H9 (cell line): ENCODE measurements at regions not wholly inside any gene's neighbourhood (a gene's known extent, or its start where the extent isn't known, plus 50 kb on each side); places are given as distances from the start of the nearest gene placed in this dataset.

Source experiments
- DNase-seq: peaks from one replicate; pipeline ENCODE4 v3.0.0-alpha.2; 2017
- H2AFZ ChIP-seq: one replicate; pipeline ENCODE4 v1.6.1; 2013; ENCODE audit warnings: mild to moderate bottlenecking, low read length, control low read depth, moderate library complexity
- H2AK5ac ChIP-seq: 2 replicates; pipeline ENCODE4 v1.6.1; 2013; ENCODE audit warnings: low read length, control low read depth, mixed read lengths; ENCODE audit not compliant: insufficient read length
- H2BK120ac ChIP-seq: one replicate; pipeline ENCODE4 v1.6.1; 2013; ENCODE audit warnings: low read depth, mild to moderate bottlenecking, low read length, control low read depth, inconsistent platforms; ENCODE audit not compliant: poor library complexity, severe bottlenecking
- H2BK12ac ChIP-seq: 2 replicates; pipeline ENCODE4 v1.6.1; 2013; ENCODE audit warnings: low read length, control low read depth, mixed read lengths, low read depth; ENCODE audit not compliant: insufficient read length
- H2BK15ac ChIP-seq: 2 replicates; pipeline ENCODE4 v1.6.1; 2013; ENCODE audit warnings: low read depth, low read length, control low read depth
- H2BK20ac ChIP-seq: one replicate; pipeline ENCODE4 v1.6.1; 2013; ENCODE audit warnings: low read depth, mild to moderate bottlenecking, low read length, control low read depth, inconsistent platforms; ENCODE audit not compliant: poor library complexity, severe bottlenecking
- H2BK5ac ChIP-seq: 2 replicates; pipeline ENCODE4 v1.6.1; 2013; ENCODE audit warnings: low read length, control low read depth, mixed read lengths; ENCODE audit not compliant: insufficient read length
- H3K14ac ChIP-seq: 2 replicates; pipeline ENCODE4 v1.6.1; 2013; ENCODE audit warnings: low read length, control low read depth; ENCODE audit not compliant: insufficient read depth
- H3K18ac ChIP-seq: 2 replicates; pipeline ENCODE4 v1.6.1; 2013; ENCODE audit warnings: low read depth, mild to moderate bottlenecking, mixed read lengths, low read length, control low read depth; ENCODE audit not compliant: insufficient read length
- H3K23ac ChIP-seq: 2 replicates; pipeline ENCODE4 v1.6.1; 2013; ENCODE audit warnings: low read length, control low read depth, mixed read lengths, low read depth; ENCODE audit not compliant: insufficient read length
- H3K23me2 ChIP-seq: 2 replicates; pipeline ENCODE4 v1.6.1; 2013; ENCODE audit warnings: low read depth, mild to moderate bottlenecking, mixed read lengths, low read length, control low read depth; ENCODE audit not compliant: insufficient read length, poor library complexity, severe bottlenecking
- H3K27ac ChIP-seq: 2 replicates; pipeline ENCODE4 v1.5.1; 2013; ENCODE audit warnings: low read length, control low read depth, mixed read lengths, low read depth; ENCODE audit not compliant: insufficient read length
- H3K27me3 ChIP-seq: 2 replicates; pipeline ENCODE4 v1.6.1; 2013; ENCODE audit warnings: low read length, control low read depth, inconsistent platforms; ENCODE audit not compliant: insufficient read depth
- H3K4ac ChIP-seq: 2 replicates; pipeline ENCODE4 v1.6.1; 2013; ENCODE audit warnings: low read depth, mild to moderate bottlenecking, control low read depth, inconsistent platforms, low read length, moderate library complexity
- H3K4me1 ChIP-seq: 2 replicates; pipeline ENCODE4 v1.6.1; 2013; ENCODE audit warnings: low read length, control low read depth, inconsistent platforms; ENCODE audit not compliant: insufficient read depth
- H3K4me2 ChIP-seq: 2 replicates; pipeline ENCODE4 v1.6.1; 2013; ENCODE audit warnings: low read length, control low read depth, mixed read lengths; ENCODE audit not compliant: insufficient read length, insufficient read depth
- H3K56ac ChIP-seq: 2 replicates; pipeline ENCODE4 v1.6.1; 2013; ENCODE audit warnings: low read depth, mild to moderate bottlenecking, mixed read lengths, low read length, control low read depth; ENCODE audit not compliant: insufficient read length
- H3K79me1 ChIP-seq: 2 replicates; pipeline ENCODE4 v1.6.1; 2013; ENCODE audit warnings: low read depth, mild to moderate bottlenecking, moderate library complexity, low read length, control low read depth, inconsistent platforms; ENCODE audit not compliant: insufficient read depth, poor library complexity, severe bottlenecking
- H3K79me2 ChIP-seq: 2 replicates; pipeline ENCODE4 v1.6.1; 2013; ENCODE audit warnings: low read length, control low read depth, inconsistent platforms; ENCODE audit not compliant: insufficient read depth
- H3K9ac ChIP-seq: 2 replicates; pipeline ENCODE4 v1.6.1; 2013; ENCODE audit warnings: low read length, control low read depth, mixed read lengths; ENCODE audit not compliant: insufficient read length; ENCODE audit errors: extremely low read depth
- H3K9me3 ChIP-seq: one replicate; pipeline ENCODE4 v1.6.1; 2013; ENCODE audit warnings: low read depth, low read length, inconsistent platforms; ENCODE audit not compliant: control insufficient read depth
- H3T11ph ChIP-seq: one replicate; pipeline ENCODE4 v1.6.1; 2013; ENCODE audit warnings: mild to moderate bottlenecking, low read length, control low read depth, inconsistent platforms
- H4K20me1 ChIP-seq: one replicate; pipeline ENCODE4 v1.6.1; 2013; ENCODE audit not compliant: control insufficient read depth, insufficient read length, insufficient read depth
- H4K5ac ChIP-seq: 2 replicates; pipeline ENCODE4 v1.6.1; 2013; ENCODE audit warnings: low read depth, mild to moderate bottlenecking, mixed read lengths, low read length, control low read depth; ENCODE audit not compliant: insufficient read length
- H4K8ac ChIP-seq: replicated peaks from 2 replicates; pipeline ENCODE4 v1.6.1; 2013; ENCODE audit warnings: low read length, control low read depth, mixed read lengths, low read depth; ENCODE audit not compliant: insufficient read length
- H4K91ac ChIP-seq: 2 replicates; pipeline ENCODE4 v1.6.1; 2013; ENCODE audit warnings: low read depth, mild to moderate bottlenecking, moderate library complexity, mixed read lengths, low read length, control low read depth; ENCODE audit not compliant: insufficient read length
- H3K27ac Mint-ChIP-seq, 3 experiments: 2 replicates in 2 of 3; 3 replicates in 1 of 3; pipeline ENCODE4 v1.8.0; 2020 to 2021; ENCODE audit warnings: mixed read lengths in 3 of 3, mild to moderate bottlenecking in 1 of 3, moderate library complexity in 1 of 3
- H3K27me3 Mint-ChIP-seq: 2 replicates; pipeline ENCODE4 v1.8.0; 2021; ENCODE audit warnings: low read depth, mild to moderate bottlenecking, moderate library complexity, mixed read lengths
- H3K36me3 Mint-ChIP-seq, 3 experiments: 2 replicates in 2 of 3; 3 replicates in 1 of 3; pipeline ENCODE4 v1.8.0; 2020 to 2021; ENCODE audit warnings: low read depth in 3 of 3, mixed read lengths in 3 of 3; ENCODE audit not compliant: insufficient read depth in 1 of 3
- H3K4me1 Mint-ChIP-seq, 2 experiments: 2 replicates each; pipeline ENCODE4 v1.8.0; 2020; ENCODE audit warnings: mixed read lengths in 2 of 2
- H3K4me3 Mint-ChIP-seq, 2 experiments: 2 replicates in 1 of 2; 3 replicates in 1 of 2; pipeline ENCODE4 v1.8.0; 2020 to 2021; ENCODE audit warnings: mild to moderate bottlenecking in 2 of 2, mixed read lengths in 2 of 2, moderate library complexity in 1 of 2
- H3K9me3 Mint-ChIP-seq, 2 experiments: 2 replicates in 1 of 2; 3 replicates in 1 of 2; pipeline ENCODE4 v1.8.0; 2020; ENCODE audit warnings: mild to moderate bottlenecking in 2 of 2, mixed read lengths in 2 of 2, moderate library complexity in 1 of 2
- WGBS: extraction: QIAGEN DNeasy Blood & Tissue Kit; methylation state at CpG from one replicate; pipeline ENCODE4 v1.1.7; 2013; ENCODE audit warnings: missing lambda C conversion rate, low lambda C conversion rate, mixed read lengths; ENCODE audit not compliant: insufficient read length; ENCODE audit errors: extremely low coverage; 5-methylcytosine and 5-hydroxymethylcytosine counted together
- TF ChIP-seq, protein P1 (sequence below): fragments of 200-600 bp; sonication (generic); conservative IDR thresholded peaks from 3 replicates; pipeline ENCODE4 v1.8.0; 2021; ENCODE audit warnings: antibody characterized with exemption, mild to moderate bottlenecking

DNA sequence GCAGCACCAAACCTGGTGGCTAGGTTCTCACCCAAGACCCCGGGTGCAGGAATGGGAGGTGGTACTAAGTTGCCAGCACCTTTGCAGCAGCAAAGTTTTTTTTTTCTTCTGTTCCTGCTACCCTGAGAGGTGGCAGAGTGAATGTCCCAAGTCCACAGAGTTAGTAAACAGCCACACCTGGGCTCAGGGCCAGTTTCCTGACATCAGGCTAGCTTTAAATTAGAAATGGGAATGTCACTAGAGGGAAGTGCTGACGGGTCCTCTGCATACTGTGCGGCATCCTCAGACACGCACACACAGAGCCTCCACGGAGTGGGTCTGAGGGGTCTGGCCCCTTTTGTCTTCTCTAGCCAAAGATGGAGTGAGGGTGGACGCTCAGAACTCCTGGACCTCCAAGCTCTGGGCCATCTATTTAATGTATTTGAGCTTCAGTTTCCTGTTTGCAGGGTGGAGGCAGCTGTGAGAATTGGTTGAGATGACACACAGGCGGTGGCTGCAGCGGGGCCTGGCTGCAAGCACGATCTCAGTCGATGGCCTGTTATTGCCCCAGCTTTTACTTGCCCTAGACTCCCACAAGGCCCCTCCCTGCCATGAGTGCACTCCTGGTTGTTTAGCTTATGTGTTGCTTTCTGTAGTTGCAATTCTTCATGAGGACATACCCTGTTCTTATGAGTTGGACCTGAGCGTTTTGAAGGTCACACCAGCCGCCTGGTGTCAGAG is 751.4 kb upstream of the HS6ST1 start:
- no peak overlapping the region for H2BK20ac ChIP-seq
- H4K8ac ChIP-seq: no peak overlapping the region
- TF ChIP-seq, protein P1, sequence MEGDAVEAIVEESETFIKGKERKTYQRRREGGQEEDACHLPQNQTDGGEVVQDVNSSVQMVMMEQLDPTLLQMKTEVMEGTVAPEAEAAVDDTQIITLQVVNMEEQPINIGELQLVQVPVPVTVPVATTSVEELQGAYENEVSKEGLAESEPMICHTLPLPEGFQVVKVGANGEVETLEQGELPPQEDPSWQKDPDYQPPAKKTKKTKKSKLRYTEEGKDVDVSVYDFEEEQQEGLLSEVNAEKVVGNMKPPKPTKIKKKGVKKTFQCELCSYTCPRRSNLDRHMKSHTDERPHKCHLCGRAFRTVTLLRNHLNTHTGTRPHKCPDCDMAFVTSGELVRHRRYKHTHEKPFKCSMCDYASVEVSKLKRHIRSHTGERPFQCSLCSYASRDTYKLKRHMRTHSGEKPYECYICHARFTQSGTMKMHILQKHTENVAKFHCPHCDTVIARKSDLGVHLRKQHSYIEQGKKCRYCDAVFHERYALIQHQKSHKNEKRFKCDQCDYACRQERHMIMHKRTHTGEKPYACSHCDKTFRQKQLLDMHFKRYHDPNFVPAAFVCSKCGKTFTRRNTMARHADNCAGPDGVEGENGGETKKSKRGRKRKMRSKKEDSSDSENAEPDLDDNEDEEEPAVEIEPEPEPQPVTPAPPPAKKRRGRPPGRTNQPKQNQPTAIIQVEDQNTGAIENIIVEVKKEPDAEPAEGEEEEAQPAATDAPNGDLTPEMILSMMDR: no peak
- H3K4me2 ChIP-seq: no peak overlapping the region
- no peak overlapping the region for H3K4ac ChIP-seq
- H2BK120ac ChIP-seq: no peak overlapping the region
- H3K27me3 Mint-ChIP-seq: no peaks in the 10 kb centered on the region
- no peak overlapping the region for H3K56ac ChIP-seq
- no peaks in the 10 kb centered on the region for H3K9me3 Mint-ChIP-seq
- WGBS: no CpG with 5 or more reads among the region's 12 CpGs
- no peaks in the 10 kb centered on the region for H3K4me1 Mint-ChIP-seq
- H4K20me1 ChIP-seq: no peaks in the 10 kb centered on the region
- no peaks in the 10 kb centered on the region for H3K79me2 ChIP-seq
- H3K27me3 ChIP-seq: no peaks in the 10 kb centered on the region
- no peak overlapping the region for H2BK15ac ChIP-seq
- H3K23me2 ChIP-seq: no peaks in the 10 kb centered on the region
- no peak overlapping the region for H2BK12ac ChIP-seq
- no peak overlapping the region for H3K4me3 Mint-ChIP-seq
- no peaks in the 10 kb centered on the region for H3K4me1 ChIP-seq
- no peaks in the 10 kb centered on the region for H3K79me1 ChIP-seq
- no peaks in the 10 kb centered on the region for H3K36me3 Mint-ChIP-seq
- no peak overlapping the region for H2BK5ac ChIP-seq
- DNase-seq: no peak
- H3K23ac ChIP-seq: no peak overlapping the region
- no peak overlapping the region for H3K9ac ChIP-seq
- H3K9me3 ChIP-seq: no peaks in the 10 kb centered on the region
- no peak overlapping the region for H4K91ac ChIP-seq
- H3K18ac ChIP-seq: no peak overlapping the region
- H2AK5ac ChIP-seq: no peak overlapping the region
- no peak overlapping the region for H3K14ac ChIP-seq
- H3K27ac Mint-ChIP-seq: no peak overlapping the region; a peak in 1 of 7 replicates
- H4K5ac ChIP-seq: no peak overlapping the region
- H2AFZ ChIP-seq: no peak overlapping the region
- no peak overlapping the region for H3T11ph ChIP-seq
- H3K27ac ChIP-seq: no peak overlapping the region
